ENCODE measurements at regions not wholly inside any gene's neighbourhood (a gene's known extent, or its start where the extent isn't known, plus 50 kb on each side); places are given as distances from the start of the nearest gene placed in this dataset.

- TF ChIP-seq CTCF (IDR thresholded peaks at IDR 0.05) (no peak), POLR2AphosphoS5 (IDR thresholded peaks at IDR 0.05; ENCODE audit: insufficient read depth in 1 of 2, low read depth in 1 of 2) (no peak)
These were observed 873.4 kb upstream of the CDH8 start for GRCh38 chr16:62909597-62909996.

All from vagina (tissue), 2 donors.